GM18505 (cell line): ENCODE measurements at regions not wholly inside any gene's neighbourhood (a gene's known extent, or its start where the extent isn't known, plus 50 kb on each side); places are given as distances from the start of the nearest gene placed in this dataset.

Experiments
- ATAC-seq: cut with Tn5 transposase; IDR thresholded peaks from one replicate; pipeline ENCODE4 v1.9.1; 2021; ENCODE audit not compliant: unreplicated experiment
- POLR2A ChIP-seq: IDR thresholded peaks from 4 replicates; pipeline ENCODE4 v1.6.1; 2011; ENCODE audit warnings: borderline replicate concordance; ENCODE audit not compliant: insufficient read depth, insufficient read length; ENCODE audit errors: extremely low read depth

- no peak for TF ChIP-seq POLR2A
- no peak for ATAC-seq
Measured at GRCh38 chr4:14621731-14622463, 380.4 kb upstream of the CPEB2 start.

- ATAC-seq, result no peak
- TF ChIP-seq POLR2A, result no peak
Measured at GRCh38 chr4:14627038-14627437, 375.2 kb upstream of the CPEB2 start.

GRCh38 chr4:14631806-14632440 lies 370.4 kb upstream of the CPEB2 start:
- no peak for TF ChIP-seq POLR2A
- ATAC-seq, result no peak

- ATAC-seq, result no peak
- no peak for TF ChIP-seq POLR2A
Measured at GRCh38 chr4:14636563-14636962, 365.7 kb upstream of the CPEB2 start.

- no peak for ATAC-seq
- no peak for TF ChIP-seq POLR2A
Measured at GRCh38 chr4:14640476-14640875, 361.8 kb upstream of the CPEB2 start.

GRCh38 chr4:14641871-14642270 lies 360.4 kb upstream of the CPEB2 start:
- no peak for TF ChIP-seq POLR2A
- no peak for ATAC-seq

- ATAC-seq, result no peak
- no peak for TF ChIP-seq POLR2A
Measured at GRCh38 chr4:14644580-14645282, 357.6 kb upstream of the CPEB2 start.

GRCh38 chr4:14646831-14647230 lies 355.4 kb upstream of the CPEB2 start:
- ATAC-seq, result no peak
- TF ChIP-seq POLR2A, result no peak

GRCh38 chr4:14650127-14650526 lies 352.2 kb upstream of the CPEB2 start:
- TF ChIP-seq POLR2A, result no peak
- ATAC-seq, result no peak

- no peak for ATAC-seq
- no peak for TF ChIP-seq POLR2A
Measured at GRCh38 chr4:14652522-14652921, 349.8 kb upstream of the CPEB2 start.

- ATAC-seq, result no peak
- TF ChIP-seq POLR2A, result no peak
Measured at GRCh38 chr4:14653338-14653737, 348.9 kb upstream of the CPEB2 start.

GRCh38 chr4:14659286-14659685 lies 343.0 kb upstream of the CPEB2 start:
- no peak for ATAC-seq
- TF ChIP-seq POLR2A, result no peak

- no peak for ATAC-seq
- no peak for TF ChIP-seq POLR2A
Measured at GRCh38 chr4:14667624-14668151, 334.6 kb upstream of the CPEB2 start.
